K562 (cell line): ENCODE measurements at regions not wholly inside any gene's neighbourhood (a gene's known extent, or its start where the extent isn't known, plus 50 kb on each side); places are given as distances from the start of the nearest gene placed in this dataset.

ENCODE experiments used
- ATAC-seq: fragments of 200-7000 bp; cut with Tn5 transposase; 3 replicates; pipeline ENCODE4 v1.9.1; 2020; ENCODE audit warnings: moderate library complexity
- BruUV-seq: library from RNA; stranded (reverse); fragments of 400-500 nt; replicated peaks from 2 replicates; lab custom pipeline; 2021; lab: Mats Ljungman, UMichigan
- CTCF ChIA-PET: fragments of 300-600 bp; formaldehyde crosslinking; extraction: SDS; loops from one replicate; lab custom pipeline; 2021; ENCODE audit warnings: low intra/inter-chr PET ratio; lab: Yijun Ruan, JAX
- POLR2A ChIA-PET: fragments of 300-600, 350-650 bp; sonication (Branson Sonifier 250); formaldehyde crosslinking; extraction: SDS; loops from one replicate; lab custom pipeline; 2021; ENCODE audit warnings: antibody characterized with exemption, inconsistent platforms; lab: Yijun Ruan, JAX
- DNase-seq, 4 experiments: peaks; one replicate each; pipeline versions ENCODE4 v3.0.0 to v3.0.0-alpha.2; 2011 to 2018; ENCODE audit warnings: low spot score in 3 of 4, mixed read lengths in 3 of 4; ENCODE audit errors: extremely low read depth in 1 of 4
- FAIRE-seq: peaks from 2 replicates; lab custom pipeline; 2011; peaks lifted over from hg19 to GRCh38; lab: Jason Lieb, UNC
- H2AFZ ChIP-seq: 2 replicates; pipeline ENCODE4 v1.6.0; 2011; ENCODE audit warnings: low read depth, low read length, control low read depth, inconsistent platforms
- H3K27ac ChIP-seq: fragments of 200-600 bp; 3 replicates; pipeline ENCODE4 v1.8.0; 2011; ENCODE audit warnings: low read depth, mild to moderate bottlenecking, control low read depth, inconsistent platforms, low read length, moderate library complexity, mixed read lengths; ENCODE audit errors: extremely low read depth
- H3K27me3 ChIP-seq, 2 experiments: fragments of 300-600 bp in 1 of 2; 2 replicates in 1 of 2; 3 replicates in 1 of 2; pipeline versions ENCODE4 v1.6.0 to v1.8.0; 2011; ENCODE audit warnings: inconsistent platforms in 2 of 2, low read length in 2 of 2, mild to moderate bottlenecking in 1 of 2, mixed read lengths in 1 of 2, moderate library complexity in 1 of 2; ENCODE audit not compliant: control insufficient read depth in 2 of 2, insufficient read depth in 2 of 2
- H3K36me3 ChIP-seq: fragments of 300-600 bp; 3 replicates; pipeline ENCODE4 v1.8.0; 2011; ENCODE audit warnings: mild to moderate bottlenecking, low read length, inconsistent platforms; ENCODE audit not compliant: control insufficient read depth, insufficient read depth
- H3K4me1 ChIP-seq, 2 experiments: fragments of 200-600 bp in 1 of 2; replicated peaks in 1 of 2; 2 replicates in 1 of 2; 3 replicates in 1 of 2; pipeline versions ENCODE4 v1.5.1 to v1.8.0; 2011; ENCODE audit warnings: inconsistent platforms in 2 of 2, low read length in 2 of 2, mild to moderate bottlenecking in 1 of 2, mixed read lengths in 1 of 2, moderate library complexity in 1 of 2; ENCODE audit not compliant: control insufficient read depth in 2 of 2, insufficient read depth in 2 of 2
- H3K4me2 ChIP-seq: 2 replicates; pipeline ENCODE4 v1.6.1; 2011; ENCODE audit warnings: low read length, control low read depth, inconsistent platforms, mixed read lengths; ENCODE audit not compliant: insufficient read depth
- H3K4me3 ChIP-seq: fragments of 200-600 bp; sonication (generic), shearing (Covaris generic); 2 replicates; pipeline ENCODE4 v1.5.1; 2016; ENCODE audit warnings: control low read depth, inconsistent platforms
- H3K79me2 ChIP-seq: fragments of 200-600 bp; 3 replicates; pipeline ENCODE4 v1.8.0; 2011; ENCODE audit warnings: low read length, inconsistent platforms; ENCODE audit not compliant: control insufficient read depth, insufficient read depth
- H3K9ac ChIP-seq, 2 experiments: 2 replicates each; pipeline versions ENCODE4 v1.6.0 to v1.6.1; 2011; ENCODE audit warnings: low read depth in 2 of 2, low read length in 2 of 2, control low read depth in 1 of 2, inconsistent platforms in 1 of 2, mild to moderate bottlenecking in 1 of 2, mixed read lengths in 1 of 2; ENCODE audit not compliant: insufficient read depth in 1 of 2
- H3K9me1 ChIP-seq: one replicate; pipeline ENCODE4 v1.6.0; 2011; ENCODE audit warnings: inconsistent platforms, mild to moderate bottlenecking, low read length, moderate library complexity; ENCODE audit not compliant: control insufficient read depth, insufficient read depth
- H3K9me3 ChIP-seq: replicated peaks from 2 replicates; pipeline ENCODE4 v1.5.1; 2011; ENCODE audit warnings: low read depth, low read length, inconsistent platforms; ENCODE audit not compliant: control insufficient read depth, insufficient read depth
- H4K20me1 ChIP-seq: replicated peaks from 2 replicates; pipeline ENCODE4 v1.6.1; 2011; ENCODE audit warnings: low read length, inconsistent platforms, mixed read lengths; ENCODE audit not compliant: control insufficient read depth, insufficient read depth
- CEBPZ ChIP-seq: fragments of 150-350 bp; IDR thresholded peaks from 2 replicates; pipeline ENCODE4 v1.6.1; 2014; ENCODE audit warnings: low read depth, mild to moderate bottlenecking, low read length, borderline replicate concordance
- ETV1 ChIP-seq: fragments of 450-650 bp; conservative IDR thresholded peaks from 2 replicates; pipeline ENCODE4 v1.6.1; 2016; ENCODE audit warnings: missing genetic modification characterization, control low read depth, low read depth, missing compliant biosample characterization
- MAFK ChIP-seq: IDR thresholded peaks from 2 replicates; pipeline ENCODE4 v1.6.1; 2011; ENCODE audit warnings: low read length, improper control_type of control experiment
- PCBP1 ChIP-seq: fragments of 200-400 bp; formaldehyde crosslinking; IDR thresholded peaks from 2 replicates; pipeline ENCODE4 v1.6.1; 2018; ENCODE audit warnings: mild to moderate bottlenecking, low read depth, low read length; ENCODE audit not compliant: poor library complexity, severe bottlenecking
- RBM34 ChIP-seq: fragments of 200-400 bp; formaldehyde crosslinking; IDR thresholded peaks from 2 replicates; pipeline ENCODE4 v1.6.1; 2018; ENCODE audit warnings: low read length, borderline replicate concordance; ENCODE audit not compliant: insufficient read depth
- SNRNP70 ChIP-seq: fragments of 200-400 bp; formaldehyde crosslinking; optimal IDR thresholded peaks from 2 replicates; pipeline ENCODE3; 2017; ENCODE audit warnings: low read depth, low read length
- TAL1 ChIP-seq: fragments of 450-650 bp; IDR thresholded peaks from 2 replicates; pipeline ENCODE4 v1.6.1; 2016; ENCODE audit warnings: mild to moderate bottlenecking
- TBL1XR1 ChIP-seq, 2 experiments: IDR thresholded peaks; 2 replicates each; pipeline ENCODE4 v1.6.1; 2012; ENCODE audit warnings: improper control_type of control experiment in 2 of 2, low read length in 2 of 2, mild to moderate bottlenecking in 1 of 2
- TCF15 ChIP-seq: fragments of 250-450 bp; sonication (Bioruptor Pico); IDR thresholded peaks from 2 replicates; pipeline ENCODE4 v1.8.0; 2022; ENCODE audit warnings: moderate library complexity, mild to moderate bottlenecking, inconsistent platforms
- ZBTB49 ChIP-seq: sonication (generic); formaldehyde crosslinking; IDR thresholded peaks from 2 replicates; pipeline ENCODE4 v1.8.0; 2022; ENCODE audit warnings: missing genetic modification reagents, mild to moderate bottlenecking, borderline replicate concordance
- ZEB2 ChIP-seq: fragments of 450-650 bp; IDR thresholded peaks from 2 replicates; pipeline ENCODE4 v1.6.1; 2016
- ZNF324 ChIP-seq: fragments of 250-450 bp; sonication (Bioruptor Pico); IDR thresholded peaks from 2 replicates; pipeline ENCODE4 v1.4.0; 2020; ENCODE audit warnings: mild to moderate bottlenecking
- ZNF75A ChIP-seq: fragments of 450-650 bp; formaldehyde crosslinking; IDR thresholded peaks from 2 replicates; pipeline ENCODE4 v1.4.0; 2020; ENCODE audit warnings: mild to moderate bottlenecking
- WGBS: fragments of 100-300 bp; shearing (Covaris generic); methylation state at CpG from one replicate; pipeline ENCODE4 v1.1.6; 2016; ENCODE audit warnings: low coverage, mixed read lengths; ENCODE audit not compliant: insufficient coverage; ENCODE audit errors: missing lambda C conversion rate; 5-methylcytosine and 5-hydroxymethylcytosine counted together
- in situ Hi-C: fragments of 300-500 bp; cut with MboI; formaldehyde crosslinking; loops from 4 replicates; pipeline ENCODE4 v1.15.0; 2018; ENCODE audit warnings: inconsistent platforms, mixed read lengths
- intact Hi-C: fragments of 100-400 bp; cut with micrococcal nuclease; formaldehyde crosslinking; loops from 2 replicates; pipeline ENCODE4 v1.14.2; 2022
- TF ChIP-seq, protein P1 (sequence below): sonication (generic); formaldehyde crosslinking; IDR thresholded peaks from 2 replicates; pipeline ENCODE4 v1.9.0; 2022; ENCODE audit warnings: mild to moderate bottlenecking, missing genetic modification reagents

DNA sequence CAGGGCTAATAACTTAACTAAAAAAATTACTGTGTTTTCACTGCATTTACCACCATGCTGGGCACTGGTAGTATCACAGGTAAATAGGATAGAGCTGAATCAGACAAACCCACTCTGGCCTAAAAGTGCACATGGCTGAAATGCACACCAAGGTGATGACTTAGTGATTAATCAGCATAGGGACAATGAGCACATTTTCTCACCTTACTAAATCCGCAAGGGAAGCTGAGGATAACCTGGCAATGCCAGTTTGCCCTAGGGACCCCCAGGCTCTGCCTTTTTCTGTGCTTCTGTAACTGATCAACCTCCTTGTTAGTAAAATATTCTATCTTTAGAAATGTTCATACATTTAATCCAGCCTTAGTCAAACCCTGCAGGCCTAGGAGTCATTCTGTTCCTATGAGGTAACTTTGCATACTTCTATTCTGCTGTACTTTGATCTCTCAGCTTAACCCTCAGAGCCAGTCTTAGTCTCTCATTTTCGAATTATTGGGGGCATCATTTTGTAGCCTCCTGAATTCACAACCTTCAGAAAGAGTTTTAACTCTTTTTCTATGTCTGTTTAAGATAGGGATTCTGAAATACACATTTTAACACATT is 562.9 kb upstream of the KCNMB2 start (continued):
- TF ChIP-seq ETV1 (tag) (no peak), TCF15 (CRISPR knock-in tag) (no peak), ZBTB49 (CRISPR knock-in tag) (no peak), MAFK (no peak), TAL1 (no peak)
- TF ChIP-seq, protein P1, sequence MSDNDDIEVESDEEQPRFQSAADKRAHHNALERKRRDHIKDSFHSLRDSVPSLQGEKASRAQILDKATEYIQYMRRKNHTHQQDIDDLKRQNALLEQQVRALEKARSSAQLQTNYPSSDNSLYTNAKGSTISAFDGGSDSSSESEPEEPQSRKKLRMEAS (CRISPR knock-in tag), result no peak

- in situ Hi-C loops (no loop called here), intact Hi-C loops (no loop called here)
- CTCF ChIA-PET, result no interaction called here
- Histone ChIP-seq H3K4me2 (no peak overlapping the region), H2AFZ (no peak overlapping the region), H3K4me1 (no peaks in the 10 kb centered on the region), H3K4me3 (no peak overlapping the region), H3K9me3 (no peaks in the 10 kb centered on the region), H3K79me2 (no peaks in the 10 kb centered on the region), H4K20me1 (no peaks in the 10 kb centered on the region), H3K9me1 (no peaks in the 10 kb centered on the region), H3K27me3 (no peaks in the 10 kb centered on the region), H3K27ac (no peak overlapping the region), H3K36me3 (no peaks in the 10 kb centered on the region), H3K9ac (no peak overlapping the region)
- ATAC-seq (no peak), FAIRE-seq (no peak), DNase-seq (no peak)
- WGBS, result 2% methylated on average over 2 of the region's 2 CpGs
- BruUV-seq, result no TSS peak
- POLR2A ChIA-PET, result no interaction called here
- no peak for TF ChIP-seq CEBPZ
- no peak for TF ChIP-seq PCBP1
- no peak for TF ChIP-seq ZEB2
- no peak for TF ChIP-seq ZNF75A (CRISPR knock-in tag)
- no peak for TF ChIP-seq SNRNP70
- TF ChIP-seq TBL1XR1 (IDR thresholded peaks at IDR 0.05; ENCODE audit: low read length in 2 of 2), result no peak
- no peak for TF ChIP-seq RBM34
- no peak for TF ChIP-seq ZNF324 (CRISPR knock-in tag)
These were observed 560.0 kb upstream of the KCNMB2 start for GRCh38 chr3:177976241-177976640.
